Mesendoderm (in vitro differentiated cells): ENCODE measurements at regions not wholly inside any gene's neighbourhood (a gene's known extent, or its start where the extent isn't known, plus 50 kb on each side); places are given as distances from the start of the nearest gene placed in this dataset.
A peak's percentile ranks its signal among the peaks of the same experiment; 100 is the strongest.

Source experiments
- DNase-seq: peaks from one replicate; pipeline ENCODE4 v3.0.0; 2013
- H2AK5ac ChIP-seq: 2 replicates; pipeline ENCODE4 v1.6.1; 2013; ENCODE audit warnings: low read length, inconsistent platforms
- H2BK120ac ChIP-seq: 2 replicates; pipeline ENCODE4 v1.6.1; 2013; ENCODE audit warnings: low read depth, mild to moderate bottlenecking, low read length, moderate library complexity, mixed read lengths
- H2BK15ac ChIP-seq: replicated peaks from 2 replicates; pipeline ENCODE4 v1.6.1; 2013; ENCODE audit warnings: low read depth, mild to moderate bottlenecking, moderate library complexity
- H2BK5ac ChIP-seq: 2 replicates; pipeline ENCODE4 v1.6.1; 2013; ENCODE audit warnings: low read length, inconsistent platforms
- H3K18ac ChIP-seq: 2 replicates; pipeline ENCODE4 v1.6.1; 2013; ENCODE audit warnings: mild to moderate bottlenecking, low read length, mixed read lengths
- H3K23ac ChIP-seq: one replicate; pipeline ENCODE4 v1.6.1; 2013; ENCODE audit warnings: low read length
- H3K27ac ChIP-seq: 2 replicates; pipeline ENCODE4 v1.5.1; 2013; ENCODE audit warnings: low read depth, mild to moderate bottlenecking, inconsistent platforms, low read length, moderate library complexity
- H3K27me3 ChIP-seq: 2 replicates; pipeline ENCODE4 v1.6.1; 2013; ENCODE audit warnings: low read length, control low read depth, mild to moderate bottlenecking, inconsistent platforms; ENCODE audit not compliant: insufficient read depth, poor library complexity
- H3K36me3 ChIP-seq: 2 replicates; pipeline ENCODE4 v1.6.1; 2013; ENCODE audit warnings: low read length, inconsistent platforms; ENCODE audit not compliant: control insufficient read depth, insufficient read depth
- H3K4ac ChIP-seq: one replicate; pipeline ENCODE4 v1.6.1; 2013; ENCODE audit warnings: low read depth, mild to moderate bottlenecking, low read length, moderate library complexity
- H3K4me1 ChIP-seq: 2 replicates; pipeline ENCODE4 v1.6.1; 2013; ENCODE audit warnings: low read depth, low read length, inconsistent platforms; ENCODE audit not compliant: control insufficient read depth
- H3K4me2 ChIP-seq: 2 replicates; pipeline ENCODE4 v1.6.1; 2013; ENCODE audit warnings: low read length
- H3K4me3 ChIP-seq: 2 replicates; pipeline ENCODE4 v1.5.1; 2013; ENCODE audit warnings: mild to moderate bottlenecking, low read length
- H3K56ac ChIP-seq: one replicate; pipeline ENCODE4 v1.6.1; 2013; ENCODE audit warnings: low read length
- H3K79me1 ChIP-seq: 2 replicates; pipeline ENCODE4 v1.6.1; 2013; ENCODE audit warnings: low read length, inconsistent platforms
- H3K79me2 ChIP-seq: 2 replicates; pipeline ENCODE4 v1.6.1; 2013; ENCODE audit warnings: mild to moderate bottlenecking, low read length; ENCODE audit not compliant: control insufficient read depth, insufficient read depth
- H3K9ac ChIP-seq: 2 replicates; pipeline ENCODE4 v1.6.1; 2013; ENCODE audit warnings: low read length, inconsistent platforms
- H4K5ac ChIP-seq: one replicate; pipeline ENCODE4 v1.6.1; 2013; ENCODE audit warnings: low read length
- H4K8ac ChIP-seq: one replicate; pipeline ENCODE4 v1.6.1; 2013; ENCODE audit warnings: low read depth, mild to moderate bottlenecking, control low read depth, low read length, moderate library complexity
- WGBS: extraction: QIAGEN DNeasy Blood & Tissue Kit; methylation state at CpG from one replicate; pipeline ENCODE4 v1.1.7; 2013; ENCODE audit warnings: low lambda C conversion rate, missing lambda C conversion rate; ENCODE audit not compliant: insufficient coverage; ENCODE audit errors: extremely low coverage; 5-methylcytosine and 5-hydroxymethylcytosine counted together

GRCh38 chr9:95382433-95382832 lies 64.9 kb upstream of the FANCC start:
- no peak overlapping the region for H3K4me2 ChIP-seq
- no peak overlapping the region for H3K23ac ChIP-seq
- peak overlapping the region; percentile 89 for H3K4ac ChIP-seq
- no peaks in the 10 kb centered on the region for H3K36me3 ChIP-seq
- H4K5ac ChIP-seq, result no peak overlapping the region
- H2BK5ac ChIP-seq, result peak overlapping the region; percentile 39
- no peak overlapping the region for H3K27ac ChIP-seq
- H3K79me1 ChIP-seq, result no peaks in the 10 kb centered on the region
- H3K27me3 ChIP-seq, result no peaks in the 10 kb centered on the region
- no peak overlapping the region for H2BK15ac ChIP-seq
- peak overlapping the region; percentile 12 for H3K56ac ChIP-seq
- H3K18ac ChIP-seq, result peak overlapping the region; percentile 52
- no peak overlapping the region for H4K8ac ChIP-seq
- peak; percentile 44 for DNase-seq
- no CpG with 5 or more reads among the region's 10 CpGs for WGBS
- H2BK120ac ChIP-seq, result no peak overlapping the region
- H3K79me2 ChIP-seq, result no peaks in the 10 kb centered on the region
- H3K4me3 ChIP-seq, result no peak overlapping the region
- peaks cover 19% of the 10 kb centered on the region for H3K4me1 ChIP-seq
- no peak overlapping the region for H2AK5ac ChIP-seq
- no peak overlapping the region for H3K9ac ChIP-seq

- Histone ChIP-seq H2BK5ac (peak overlapping the region; percentile 17), H2AK5ac (peak overlapping the region; percentile 30), H3K4me3 (no peak overlapping the region), H3K4me2 (no peak overlapping the region), H3K27me3 (no peaks in the 10 kb centered on the region), H3K4me1 (peaks cover 19% of the 10 kb centered on the region), H3K36me3 (no peaks in the 10 kb centered on the region), H2BK15ac (no peak overlapping the region), H3K27ac (no peak overlapping the region), H3K56ac (peak overlapping the region; percentile 62), H3K79me1 (no peaks in the 10 kb centered on the region), H3K79me2 (no peaks in the 10 kb centered on the region), H3K18ac (no peak overlapping the region), H4K8ac (no peak overlapping the region), H4K5ac (no peak overlapping the region), H3K4ac (no peak overlapping the region), H3K23ac (no peak overlapping the region), H2BK120ac (no peak overlapping the region), H3K9ac (no peak overlapping the region)
- no peak for DNase-seq
- no CpG with 5 or more reads among the region's 7 CpGs for WGBS
These were observed 63.7 kb upstream of the FANCC start for GRCh38 chr9:95381221-95381620.

DNA sequence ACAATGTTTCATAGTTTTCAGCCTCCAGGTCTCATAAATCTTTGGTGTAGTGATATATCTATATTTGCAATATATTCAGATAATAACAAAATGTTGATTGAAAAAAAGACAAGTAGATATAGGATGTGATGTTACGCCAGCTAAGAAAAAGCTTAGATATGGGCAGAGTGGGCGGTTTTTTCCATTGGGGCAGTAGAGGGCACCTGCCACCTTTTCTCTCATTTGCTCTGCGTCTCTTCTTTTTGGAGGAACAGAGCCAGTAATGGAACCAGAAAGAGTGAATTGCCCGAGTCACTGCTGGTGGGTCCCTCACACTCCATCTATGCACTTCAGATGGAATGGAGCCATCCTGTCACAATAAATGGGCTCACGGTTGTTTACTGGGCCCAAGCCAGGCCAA lies 62.1 kb upstream of the FANCC start:
- no peaks in the 10 kb centered on the region for H3K36me3 ChIP-seq
- no peak overlapping the region for H3K56ac ChIP-seq
- no peak overlapping the region for H3K18ac ChIP-seq
- H3K9ac ChIP-seq, result no peak overlapping the region
- H3K27me3 ChIP-seq, result no peaks in the 10 kb centered on the region
- H3K79me2 ChIP-seq, result no peaks in the 10 kb centered on the region
- H2BK120ac ChIP-seq, result no peak overlapping the region
- H2BK15ac ChIP-seq, result no peak overlapping the region
- H3K27ac ChIP-seq, result no peak overlapping the region
- no peaks in the 10 kb centered on the region for H3K79me1 ChIP-seq
- H2AK5ac ChIP-seq, result no peak overlapping the region
- no peak overlapping the region for H4K8ac ChIP-seq
- H3K4me2 ChIP-seq, result no peak overlapping the region
- H3K4ac ChIP-seq, result no peak overlapping the region
- H2BK5ac ChIP-seq, result no peak overlapping the region
- DNase-seq, result no peak
- H3K4me1 ChIP-seq, result peaks cover 13% of the 10 kb centered on the region
- H4K5ac ChIP-seq, result no peak overlapping the region
- no peak overlapping the region for H3K4me3 ChIP-seq
- H3K23ac ChIP-seq, result no peak overlapping the region
- WGBS, result no CpG with 5 or more reads among the region's 5 CpGs

DNA sequence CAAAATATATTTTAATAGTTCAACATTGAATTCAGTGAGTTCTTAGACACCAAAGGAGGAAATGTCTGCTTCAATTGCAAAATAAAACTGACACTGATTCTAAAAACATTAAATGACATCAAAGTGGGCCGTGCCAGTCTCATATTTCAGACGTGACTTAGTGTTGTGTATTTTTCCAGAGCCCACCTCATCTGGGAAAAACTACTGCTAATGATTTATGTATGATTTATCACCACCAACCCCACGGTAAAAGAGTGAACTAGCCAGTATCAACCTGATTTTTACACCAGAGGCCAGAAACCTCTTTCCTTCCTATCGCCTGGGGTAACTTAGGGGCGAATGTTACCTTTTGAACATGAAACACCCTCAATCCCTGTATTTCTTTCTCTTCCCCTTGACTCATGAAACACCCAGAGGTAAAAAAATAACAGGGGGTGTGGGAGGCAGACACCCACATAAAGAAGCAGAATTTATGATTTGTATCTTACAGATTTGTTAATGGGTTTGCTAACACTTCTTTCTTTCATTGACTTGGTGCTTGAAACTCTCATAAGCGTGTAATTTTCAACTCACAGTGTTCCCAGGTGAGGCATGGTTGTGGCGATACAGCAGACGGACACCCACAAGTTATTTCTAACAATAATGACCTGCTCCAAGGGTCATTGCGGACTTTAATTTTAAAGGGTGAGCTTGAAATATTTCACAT lies 56.4 kb upstream of the FANCC start:
- DNase-seq, result no peak
- Histone ChIP-seq H3K4me3 (no peak overlapping the region), H3K18ac (no peak overlapping the region), H3K4me2 (no peak overlapping the region), H2BK5ac (no peak overlapping the region), H4K8ac (no peak overlapping the region), H2BK120ac (no peak overlapping the region), H3K9ac (no peak overlapping the region), H3K79me2 (no peaks in the 10 kb centered on the region), H3K23ac (no peak overlapping the region), H3K27me3 (no peaks in the 10 kb centered on the region), H3K56ac (no peak overlapping the region), H3K4me1 (no peaks in the 10 kb centered on the region), H3K27ac (no peak overlapping the region), H3K36me3 (no peaks in the 10 kb centered on the region), H2AK5ac (no peak overlapping the region), H2BK15ac (peak overlapping the region; percentile 78), H3K79me1 (no peaks in the 10 kb centered on the region), H4K5ac (no peak overlapping the region), H3K4ac (no peak overlapping the region)
- no CpG with 5 or more reads among the region's 9 CpGs for WGBS

DNA sequence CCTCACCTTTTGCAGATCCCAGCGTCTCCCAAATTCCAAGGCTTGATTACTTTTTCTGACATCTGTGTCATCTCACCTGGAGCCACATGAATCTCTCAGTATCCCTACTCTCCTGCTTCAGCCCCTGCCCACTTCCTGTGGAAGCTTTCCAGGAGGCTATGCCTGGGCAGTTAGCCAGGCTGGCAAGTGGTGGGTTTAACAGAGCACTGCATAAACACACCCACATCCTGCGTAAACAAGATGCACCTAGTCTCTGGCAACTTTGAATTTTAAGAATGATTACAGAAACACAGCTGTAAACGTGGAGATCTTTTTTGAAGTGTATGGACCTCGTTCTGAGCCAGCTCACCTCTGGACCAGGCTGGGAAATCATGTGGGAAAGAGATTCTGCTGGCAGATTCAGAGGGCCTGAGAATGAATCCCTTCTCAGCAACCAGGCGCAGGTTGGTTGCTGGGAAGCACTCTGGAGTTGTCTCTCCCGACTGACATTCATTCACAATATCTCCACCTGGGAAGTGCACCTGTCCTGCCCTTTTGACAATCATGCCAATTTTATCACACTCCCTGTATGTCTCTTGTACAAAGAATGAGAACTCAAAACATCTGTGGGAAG lies 55.7 kb upstream of the FANCC start:
- H3K18ac ChIP-seq, result no peak overlapping the region
- no peak for DNase-seq
- H4K5ac ChIP-seq, result no peak overlapping the region
- H3K23ac ChIP-seq, result no peak overlapping the region
- H3K56ac ChIP-seq, result no peak overlapping the region
- no peak overlapping the region for H3K4ac ChIP-seq
- H2BK15ac ChIP-seq, result no peak overlapping the region
- H4K8ac ChIP-seq, result no peak overlapping the region
- no peak overlapping the region for H2AK5ac ChIP-seq
- no peak overlapping the region for H3K4me2 ChIP-seq
- no peak overlapping the region for H3K4me3 ChIP-seq
- H3K79me1 ChIP-seq, result no peaks in the 10 kb centered on the region
- H2BK5ac ChIP-seq, result no peak overlapping the region
- WGBS, result no CpG with 5 or more reads among the region's 6 CpGs
- H3K4me1 ChIP-seq, result no peaks in the 10 kb centered on the region
- no peak overlapping the region for H2BK120ac ChIP-seq
- H3K79me2 ChIP-seq, result no peaks in the 10 kb centered on the region
- no peak overlapping the region for H3K27ac ChIP-seq
- no peak overlapping the region for H3K9ac ChIP-seq
- no peaks in the 10 kb centered on the region for H3K36me3 ChIP-seq
- no peaks in the 10 kb centered on the region for H3K27me3 ChIP-seq
